SK-N-SH treated with all-trans-retinoic acid at 6 μM for 48 hours (cell line): ENCODE measurements at regions not wholly inside any gene's neighbourhood (a gene's known extent, or its start where the extent isn't known, plus 50 kb on each side); places are given as distances from the start of the nearest gene placed in this dataset.

Experiments used
- BACH2 ChIP-seq: fragments of 250-450 bp; sonication (Bioruptor Pico); IDR thresholded peaks from 2 replicates; pipeline ENCODE4 v1.9.0; 2021; ENCODE audit warnings: mild to moderate bottlenecking, borderline replicate concordance
- CSDC2 ChIP-seq: fragments of 250-450 bp; sonication (Bioruptor Pico); IDR thresholded peaks from 2 replicates; pipeline ENCODE4 v1.5.0; 2020; ENCODE audit warnings: mild to moderate bottlenecking, moderate library complexity
- ZFP30 ChIP-seq: fragments of 450-650 bp; formaldehyde crosslinking; IDR thresholded peaks from 2 replicates; pipeline ENCODE4 v1.5.0; 2022; ENCODE audit warnings: mild to moderate bottlenecking, moderate library complexity
- TF ChIP-seq, protein P1 (sequence below): fragments of 250-450 bp; sonication (Bioruptor Pico); IDR thresholded peaks from 2 replicates; pipeline ENCODE4 v1.5.1; 2020; ENCODE audit warnings: low read depth, mild to moderate bottlenecking, moderate library complexity
- TF ChIP-seq, protein P2 (sequence below): fragments of 250-450 bp; sonication (Bioruptor Pico); IDR thresholded peaks from 2 replicates; pipeline ENCODE4 v1.8.0; 2020; ENCODE audit warnings: mild to moderate bottlenecking, moderate library complexity, borderline replicate concordance

DNA sequence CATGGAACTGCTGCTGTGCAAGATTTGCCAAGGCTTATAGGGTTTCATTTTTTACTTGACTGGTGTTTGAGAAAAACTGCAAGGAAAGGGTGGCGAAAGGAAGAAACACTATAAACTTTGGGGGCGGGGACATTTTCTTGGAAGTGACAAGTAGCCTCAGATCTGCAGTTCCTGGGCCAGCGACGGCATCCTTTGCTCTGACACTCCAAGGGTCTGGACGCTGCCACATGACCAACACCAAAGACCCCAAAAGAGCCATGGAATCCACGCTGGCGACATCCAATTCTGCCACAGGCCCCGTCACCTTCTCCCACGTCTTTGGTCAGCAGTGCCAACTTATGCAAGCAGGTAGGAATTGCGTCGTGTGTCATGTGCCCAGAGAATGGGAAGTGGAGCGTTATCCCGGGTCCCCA, 193.4 kb downstream of the PRDM2 start:
- TF ChIP-seq CSDC2 (CRISPR knock-in tag) (no peak), BACH2 (CRISPR knock-in tag) (no peak), ZFP30 (CRISPR knock-in tag) (no peak)
- TF ChIP-seq, protein P1, sequence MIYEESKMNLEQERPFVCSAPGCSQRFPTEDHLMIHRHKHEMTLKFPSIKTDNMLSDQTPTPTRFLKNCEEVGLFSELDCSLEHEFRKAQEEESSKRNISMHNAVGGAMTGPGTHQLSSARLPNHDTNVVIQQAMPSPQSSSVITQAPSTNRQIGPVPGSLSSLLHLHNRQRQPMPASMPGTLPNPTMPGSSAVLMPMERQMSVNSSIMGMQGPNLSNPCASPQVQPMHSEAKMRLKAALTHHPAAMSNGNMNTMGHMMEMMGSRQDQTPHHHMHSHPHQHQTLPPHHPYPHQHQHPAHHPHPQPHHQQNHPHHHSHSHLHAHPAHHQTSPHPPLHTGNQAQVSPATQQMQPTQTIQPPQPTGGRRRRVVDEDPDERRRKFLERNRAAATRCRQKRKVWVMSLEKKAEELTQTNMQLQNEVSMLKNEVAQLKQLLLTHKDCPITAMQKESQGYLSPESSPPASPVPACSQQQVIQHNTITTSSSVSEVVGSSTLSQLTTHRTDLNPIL (CRISPR knock-in tag), result no peak
- TF ChIP-seq, protein P2, sequence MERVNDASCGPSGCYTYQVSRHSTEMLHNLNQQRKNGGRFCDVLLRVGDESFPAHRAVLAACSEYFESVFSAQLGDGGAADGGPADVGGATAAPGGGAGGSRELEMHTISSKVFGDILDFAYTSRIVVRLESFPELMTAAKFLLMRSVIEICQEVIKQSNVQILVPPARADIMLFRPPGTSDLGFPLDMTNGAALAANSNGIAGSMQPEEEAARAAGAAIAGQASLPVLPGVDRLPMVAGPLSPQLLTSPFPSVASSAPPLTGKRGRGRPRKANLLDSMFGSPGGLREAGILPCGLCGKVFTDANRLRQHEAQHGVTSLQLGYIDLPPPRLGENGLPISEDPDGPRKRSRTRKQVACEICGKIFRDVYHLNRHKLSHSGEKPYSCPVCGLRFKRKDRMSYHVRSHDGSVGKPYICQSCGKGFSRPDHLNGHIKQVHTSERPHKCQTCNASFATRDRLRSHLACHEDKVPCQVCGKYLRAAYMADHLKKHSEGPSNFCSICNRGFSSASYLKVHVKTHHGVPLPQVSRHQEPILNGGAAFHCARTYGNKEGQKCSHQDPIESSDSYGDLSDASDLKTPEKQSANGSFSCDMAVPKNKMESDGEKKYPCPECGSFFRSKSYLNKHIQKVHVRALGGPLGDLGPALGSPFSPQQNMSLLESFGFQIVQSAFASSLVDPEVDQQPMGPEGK, result no peak
